SK-N-MC (cell line): ENCODE measurements at regions not wholly inside any gene's neighbourhood (a gene's known extent, or its start where the extent isn't known, plus 50 kb on each side); places are given as distances from the start of the nearest gene placed in this dataset.

Experiments
- EZH2 ChIP-seq: fragments of 200-600 bp; sonication (generic); IDR thresholded peaks from one replicate; pipeline ENCODE4 v1.6.1; 2017; ENCODE audit warnings: antibody characterized with exemption
- POLR2AphosphoS5 ChIP-seq: IDR thresholded peaks from 2 replicates; pipeline ENCODE4 v1.6.1; 2012; ENCODE audit warnings: mild to moderate bottlenecking, low read depth, low read length, borderline replicate concordance

GRCh38 chr2:53445383-53446070, 322.1 kb upstream of the CHAC2 start:
- TF ChIP-seq POLR2AphosphoS5 (no peak), EZH2 (no peak)
